ENCODE measurements at regions not wholly inside any gene's neighbourhood (a gene's known extent, or its start where the extent isn't known, plus 50 kb on each side); places are given as distances from the start of the nearest gene placed in this dataset.

DNA sequence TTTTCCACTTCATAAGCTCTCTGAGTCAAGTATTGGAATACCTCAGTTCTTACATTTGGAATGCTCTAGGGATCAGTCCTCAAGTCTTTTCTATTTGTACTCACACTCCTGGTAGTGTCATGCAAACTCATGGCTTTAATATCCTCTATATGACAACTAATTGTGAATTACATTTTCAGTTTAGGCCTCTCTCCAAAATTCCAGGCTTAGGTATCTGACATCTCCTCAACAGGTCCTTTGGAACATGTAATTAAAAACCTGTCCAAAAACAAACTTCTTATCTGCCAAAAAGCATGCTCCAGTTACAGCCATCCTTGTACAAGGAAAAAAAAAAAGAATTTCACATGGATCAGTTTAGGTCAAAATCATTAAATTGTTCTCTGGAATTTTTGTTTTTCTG, 1336.2 kb upstream of the NRXN1 start:
- H3K27ac ChIP-seq (ENCODE audit: low read depth, low read length): no peak overlapping the region
- H3K9me3 ChIP-seq (ENCODE audit: control insufficient read depth, insufficient read depth, low read length): no peaks in the 10 kb centered on the region
- no peaks in the 10 kb centered on the region for H3K36me3 ChIP-seq (ENCODE audit: control insufficient read depth, insufficient read depth, low read length)
- no peaks in the 10 kb centered on the region for H3K27me3 ChIP-seq (ENCODE audit: control insufficient read depth, insufficient read depth, low read length)
- H3K4me1 ChIP-seq (ENCODE audit: control insufficient read depth, insufficient read depth, low read length): no peaks in the 10 kb centered on the region
- no peak overlapping the region for H3K4me3 ChIP-seq (ENCODE audit: low read depth, low read length)
- no peak for DNase-seq (ENCODE audit: low read depth in 4 of 6, low spot score in 6 of 6)

DNA sequence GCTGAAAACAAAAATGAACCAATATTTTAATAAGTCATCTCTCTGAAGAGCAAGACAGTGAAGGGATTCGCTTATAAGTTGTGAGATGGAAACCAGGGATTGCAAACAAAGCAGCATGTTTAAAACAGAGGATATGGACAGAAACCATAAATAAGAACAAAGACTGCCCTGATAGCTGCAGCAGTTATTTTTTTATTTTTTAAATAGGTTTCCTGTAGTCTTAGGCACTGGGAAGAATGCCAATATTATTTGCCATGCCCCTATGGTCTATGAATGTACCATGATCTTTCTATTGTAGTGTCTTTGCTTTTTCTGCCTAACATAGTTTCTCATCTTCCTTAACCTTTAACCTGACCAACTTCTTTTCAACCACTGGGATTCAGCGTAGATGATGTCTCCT, 1334.0 kb upstream of the NRXN1 start:
- no peak overlapping the region for H3K27ac ChIP-seq (ENCODE audit: low read depth, low read length)
- no peak for DNase-seq (ENCODE audit: low read depth in 4 of 6, low spot score in 6 of 6)
- H3K4me1 ChIP-seq (ENCODE audit: control insufficient read depth, insufficient read depth, low read length): no peaks in the 10 kb centered on the region
- no peak overlapping the region for H3K4me3 ChIP-seq (ENCODE audit: low read depth, low read length)
- WGBS (ENCODE audit: insufficient coverage): no CpG with 5 or more reads among the region's 2 CpGs
- no peaks in the 10 kb centered on the region for H3K36me3 ChIP-seq (ENCODE audit: control insufficient read depth, insufficient read depth, low read length)
- no peaks in the 10 kb centered on the region for H3K27me3 ChIP-seq (ENCODE audit: control insufficient read depth, insufficient read depth, low read length)
- H3K9me3 ChIP-seq (ENCODE audit: control insufficient read depth, insufficient read depth, low read length): no peaks in the 10 kb centered on the region

DNA sequence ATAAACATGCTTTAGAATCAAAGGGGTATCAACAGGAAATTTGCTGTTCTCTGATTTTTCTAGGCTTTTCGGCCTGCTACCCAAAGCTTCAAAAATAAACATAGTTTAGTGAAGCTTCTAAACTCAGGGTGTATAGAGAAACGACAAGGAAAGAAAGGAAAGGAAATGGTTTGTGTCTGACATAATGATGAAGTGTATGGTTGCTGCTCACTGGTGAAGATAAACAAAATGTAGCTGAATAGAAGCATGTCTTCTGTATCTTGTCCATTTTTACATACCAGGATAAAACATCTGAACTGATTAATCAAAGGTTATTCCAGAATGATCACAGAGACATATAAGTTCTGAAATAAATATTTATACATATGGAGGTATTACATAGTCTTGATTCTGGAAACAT, 1324.6 kb upstream of the NRXN1 start:
- no peak for DNase-seq (ENCODE audit: low read depth in 4 of 6, low spot score in 6 of 6)
- WGBS (ENCODE audit: insufficient coverage): no CpG with 5 or more reads among the region's 2 CpGs
- H3K27me3 ChIP-seq (ENCODE audit: control insufficient read depth, insufficient read depth, low read length): no peaks in the 10 kb centered on the region
- no peaks in the 10 kb centered on the region for H3K9me3 ChIP-seq (ENCODE audit: control insufficient read depth, insufficient read depth, low read length)
- H3K4me1 ChIP-seq (ENCODE audit: control insufficient read depth, insufficient read depth, low read length): no peaks in the 10 kb centered on the region
- no peak overlapping the region for H3K27ac ChIP-seq (ENCODE audit: low read depth, low read length)
- H3K4me3 ChIP-seq (ENCODE audit: low read depth, low read length): no peak overlapping the region
- no peaks in the 10 kb centered on the region for H3K36me3 ChIP-seq (ENCODE audit: control insufficient read depth, insufficient read depth, low read length)

DNA sequence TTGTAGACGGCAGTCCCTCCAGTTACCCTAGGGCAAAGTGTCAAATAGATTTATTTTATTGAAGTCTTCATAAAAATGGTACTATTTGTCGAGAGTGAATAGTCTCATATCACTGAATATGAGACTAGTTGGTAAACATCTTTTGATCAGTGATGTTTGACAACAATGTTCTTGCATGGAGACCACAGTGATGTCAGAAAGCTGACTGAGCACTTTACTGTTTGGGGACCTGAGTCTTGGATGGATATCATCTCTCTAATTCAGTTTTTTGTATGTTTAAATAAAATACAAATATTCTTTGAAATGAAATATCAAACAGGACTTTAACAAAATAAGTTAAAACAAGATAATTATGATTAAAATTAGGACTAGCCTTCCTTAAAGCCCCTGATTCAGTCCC, 1315.4 kb upstream of the NRXN1 start:
- no peaks in the 10 kb centered on the region for H3K36me3 ChIP-seq (ENCODE audit: control insufficient read depth, insufficient read depth, low read length)
- no peaks in the 10 kb centered on the region for H3K4me1 ChIP-seq (ENCODE audit: control insufficient read depth, insufficient read depth, low read length)

DNA sequence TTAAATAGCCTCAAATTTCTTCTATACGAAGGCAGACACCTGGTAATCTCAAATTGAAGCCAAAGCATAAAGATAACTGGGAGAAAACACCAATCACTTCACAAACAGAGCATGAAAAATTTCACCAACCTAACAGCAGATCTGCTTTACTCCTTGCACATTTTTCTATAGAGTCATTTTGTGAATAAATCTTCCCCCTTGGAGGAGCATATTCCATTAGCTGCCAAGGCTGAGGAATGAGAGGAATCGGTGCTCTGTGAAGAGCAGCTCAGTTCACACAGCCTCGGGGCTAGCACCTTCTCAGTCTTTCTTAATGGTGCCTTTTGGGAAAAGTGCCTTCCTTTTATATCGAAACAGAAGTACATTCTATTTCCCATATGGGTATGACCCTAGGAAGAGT, 1313.7 kb upstream of the NRXN1 start:
- no peaks in the 10 kb centered on the region for H3K4me1 ChIP-seq (ENCODE audit: control insufficient read depth, insufficient read depth, low read length)
- DNase-seq (ENCODE audit: low read depth in 4 of 6, low spot score in 6 of 6): peak in 2 of 6 donors; percentile 28 to 72

More for the DNA sequence above, 1315.4 kb upstream of the NRXN1 start:
- no peak overlapping the region for H3K4me3 ChIP-seq (ENCODE audit: low read depth, low read length)
- 82% methylated on average over 2 of the region's 2 CpGs for WGBS (ENCODE audit: insufficient coverage)
- DNase-seq (ENCODE audit: low read depth in 4 of 6, low spot score in 6 of 6): no peak
- H3K27ac ChIP-seq (ENCODE audit: low read depth, low read length): no peak overlapping the region
- H3K27me3 ChIP-seq (ENCODE audit: control insufficient read depth, insufficient read depth, low read length): no peaks in the 10 kb centered on the region
- H3K9me3 ChIP-seq (ENCODE audit: control insufficient read depth, insufficient read depth, low read length): no peaks in the 10 kb centered on the region

DNA sequence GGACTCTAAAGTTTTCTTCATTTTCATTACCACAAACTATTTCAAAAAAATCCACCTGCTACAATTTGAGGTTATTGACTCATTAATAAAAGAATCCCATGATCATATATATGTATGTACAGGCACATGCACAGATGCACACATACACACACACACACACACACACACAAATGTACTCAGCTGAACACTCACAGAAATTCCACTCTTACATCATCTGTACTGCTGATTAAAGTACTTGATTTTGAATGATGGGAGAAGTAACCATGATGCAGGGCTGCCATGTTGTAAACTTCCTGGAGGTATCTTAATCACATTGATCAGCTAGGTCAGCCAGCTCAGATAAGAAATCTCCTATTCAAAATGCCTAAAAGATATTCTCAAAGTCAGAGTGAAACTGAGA, 1313.2 kb upstream of the NRXN1 start:
- DNase-seq (ENCODE audit: low read depth in 4 of 6, low spot score in 6 of 6): no peak
- Histone ChIP-seq H3K27me3 (ENCODE audit: control insufficient read depth, insufficient read depth, low read length) (no peaks in the 10 kb centered on the region), H3K27ac (ENCODE audit: low read depth, low read length) (no peak overlapping the region), H3K4me3 (ENCODE audit: low read depth, low read length) (no peak overlapping the region), H3K9me3 (ENCODE audit: control insufficient read depth, insufficient read depth, low read length) (no peaks in the 10 kb centered on the region), H3K4me1 (ENCODE audit: control insufficient read depth, insufficient read depth, low read length) (no peaks in the 10 kb centered on the region), H3K36me3 (ENCODE audit: control insufficient read depth, insufficient read depth, low read length) (no peaks in the 10 kb centered on the region)

More for the DNA sequence above, 1313.7 kb upstream of the NRXN1 start:
- Histone ChIP-seq H3K27me3 (ENCODE audit: control insufficient read depth, insufficient read depth, low read length) (no peaks in the 10 kb centered on the region), H3K4me3 (ENCODE audit: low read depth, low read length) (no peak overlapping the region), H3K9me3 (ENCODE audit: control insufficient read depth, insufficient read depth, low read length) (no peaks in the 10 kb centered on the region), H3K36me3 (ENCODE audit: control insufficient read depth, insufficient read depth, low read length) (no peaks in the 10 kb centered on the region), H3K27ac (ENCODE audit: low read depth, low read length) (no peak overlapping the region)
- 50% methylated on average over 2 of the region's 4 CpGs for WGBS (ENCODE audit: insufficient coverage)

DNA sequence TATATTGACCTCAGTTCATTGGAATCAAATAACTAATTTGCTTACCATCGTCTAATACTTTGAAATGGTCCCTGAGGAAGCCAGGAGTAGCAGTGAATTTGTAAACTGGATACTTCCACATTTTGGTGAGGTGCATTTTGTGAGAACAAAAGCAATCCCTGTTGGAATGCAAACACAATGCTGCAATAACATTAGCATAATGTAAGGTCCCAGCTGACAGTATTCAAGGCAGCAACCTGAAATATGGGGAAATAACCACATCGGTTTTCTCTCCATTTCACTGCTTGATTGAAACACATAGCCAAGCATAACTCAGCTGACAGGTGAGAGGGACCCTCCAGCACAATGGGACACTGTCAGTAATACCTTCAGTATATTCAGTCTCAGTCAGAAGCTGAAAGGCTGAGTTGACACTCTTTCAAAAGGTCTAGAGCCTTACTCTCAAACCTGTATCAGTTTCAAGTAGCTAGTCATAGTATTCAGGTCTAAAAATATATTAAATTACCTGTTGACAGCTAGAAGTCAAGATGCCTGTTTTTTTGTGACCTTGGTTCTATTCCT, 1311.9 kb upstream of the NRXN1 start:
- WGBS (ENCODE audit: insufficient coverage): no CpG with 5 or more reads among the region's 2 CpGs
- Histone ChIP-seq H3K4me3 (ENCODE audit: low read depth, low read length) (no peak overlapping the region), H3K27ac (ENCODE audit: low read depth, low read length) (no peak overlapping the region), H3K4me1 (ENCODE audit: control insufficient read depth, insufficient read depth, low read length) (no peaks in the 10 kb centered on the region), H3K27me3 (ENCODE audit: control insufficient read depth, insufficient read depth, low read length) (no peaks in the 10 kb centered on the region), H3K9me3 (ENCODE audit: control insufficient read depth, insufficient read depth, low read length) (no peaks in the 10 kb centered on the region), H3K36me3 (ENCODE audit: control insufficient read depth, insufficient read depth, low read length) (no peaks in the 10 kb centered on the region)
- peak in 1 of 6 donors; percentile 62 for DNase-seq (ENCODE audit: low read depth in 4 of 6, low spot score in 6 of 6)

DNA sequence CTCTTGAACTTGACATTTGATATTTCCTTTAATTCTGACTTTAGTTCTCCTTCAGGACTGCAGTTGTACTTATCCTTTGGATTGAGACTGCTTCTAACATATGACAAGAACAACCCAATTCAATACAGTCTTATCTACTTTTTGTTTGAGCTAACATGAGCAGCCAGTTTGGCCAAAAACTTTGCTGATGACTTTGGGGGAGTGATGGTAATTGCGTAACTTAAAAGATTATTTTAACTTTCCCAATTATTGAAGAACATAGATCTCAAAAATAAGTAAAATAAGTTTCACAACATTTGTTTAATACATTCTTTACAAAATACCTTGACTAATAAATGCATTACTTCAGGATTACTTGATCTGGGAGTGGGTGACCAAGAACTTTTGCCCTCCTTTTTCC, 1311.1 kb upstream of the NRXN1 start:
- no peak overlapping the region for H3K4me3 ChIP-seq (ENCODE audit: low read depth, low read length)
- DNase-seq (ENCODE audit: low read depth in 4 of 6, low spot score in 6 of 6): no peak
- no CpG with 5 or more reads among the region's 1 CpG for WGBS (ENCODE audit: insufficient coverage)
- H3K27me3 ChIP-seq (ENCODE audit: control insufficient read depth, insufficient read depth, low read length): no peaks in the 10 kb centered on the region
- no peaks in the 10 kb centered on the region for H3K36me3 ChIP-seq (ENCODE audit: control insufficient read depth, insufficient read depth, low read length)
- no peaks in the 10 kb centered on the region for H3K9me3 ChIP-seq (ENCODE audit: control insufficient read depth, insufficient read depth, low read length)
- no peaks in the 10 kb centered on the region for H3K4me1 ChIP-seq (ENCODE audit: control insufficient read depth, insufficient read depth, low read length)
- no peak overlapping the region for H3K27ac ChIP-seq (ENCODE audit: low read depth, low read length)

DNA sequence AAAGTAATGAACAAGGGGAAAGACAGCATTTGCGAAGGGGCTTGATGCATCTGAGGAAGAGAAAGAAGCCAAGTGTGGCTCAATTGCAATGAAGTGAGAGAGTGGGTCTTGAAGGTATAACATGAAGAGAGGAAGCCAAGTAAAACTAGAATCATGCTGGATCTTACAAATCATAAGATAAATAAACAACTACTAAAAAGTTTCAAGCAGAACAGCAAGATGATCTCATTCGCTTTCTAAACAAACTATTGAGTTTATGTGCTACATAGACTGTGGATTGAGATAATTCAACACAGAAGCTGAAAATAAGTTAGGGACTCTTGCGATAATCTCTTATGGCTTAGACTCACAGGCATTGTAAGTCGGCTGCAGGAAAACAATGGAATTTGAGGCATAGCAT, 1310.5 kb upstream of the NRXN1 start:
- Histone ChIP-seq H3K36me3 (ENCODE audit: control insufficient read depth, insufficient read depth, low read length) (no peaks in the 10 kb centered on the region), H3K9me3 (ENCODE audit: control insufficient read depth, insufficient read depth, low read length) (no peaks in the 10 kb centered on the region), H3K4me3 (ENCODE audit: low read depth, low read length) (no peak overlapping the region), H3K27me3 (ENCODE audit: control insufficient read depth, insufficient read depth, low read length) (no peaks in the 10 kb centered on the region), H3K27ac (ENCODE audit: low read depth, low read length) (no peak overlapping the region), H3K4me1 (ENCODE audit: control insufficient read depth, insufficient read depth, low read length) (no peaks in the 10 kb centered on the region)
- DNase-seq (ENCODE audit: low read depth in 4 of 6, low spot score in 6 of 6): no peak
- WGBS (ENCODE audit: insufficient coverage): 93% methylated on average over 3 of the region's 4 CpGs

DNA sequence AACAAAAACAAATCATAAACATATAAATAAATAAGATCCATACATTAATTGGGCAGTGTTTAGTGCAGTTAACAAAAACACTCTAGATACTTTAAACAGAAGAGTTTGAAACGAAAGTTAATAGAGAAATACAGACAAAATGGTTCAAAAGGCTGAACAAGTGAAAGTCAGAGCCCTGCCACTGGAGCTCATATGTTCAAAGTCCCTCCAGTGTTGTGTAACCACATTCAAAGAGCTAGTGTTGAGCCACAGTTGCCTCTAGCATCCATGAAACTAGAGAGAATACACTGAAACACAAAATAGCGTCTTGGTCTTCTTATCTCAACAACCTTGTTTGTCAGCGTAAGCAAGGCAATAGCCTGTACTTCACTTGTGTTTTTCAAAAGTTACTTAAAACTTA, 1309.8 kb upstream of the NRXN1 start:
- DNase-seq (ENCODE audit: low read depth in 4 of 6, low spot score in 6 of 6): no peak
- no peaks in the 10 kb centered on the region for H3K36me3 ChIP-seq (ENCODE audit: control insufficient read depth, insufficient read depth, low read length)
- H3K9me3 ChIP-seq (ENCODE audit: control insufficient read depth, insufficient read depth, low read length): no peaks in the 10 kb centered on the region
- no peak overlapping the region for H3K4me3 ChIP-seq (ENCODE audit: low read depth, low read length)
- no peaks in the 10 kb centered on the region for H3K27me3 ChIP-seq (ENCODE audit: control insufficient read depth, insufficient read depth, low read length)
- WGBS (ENCODE audit: insufficient coverage): 100% methylated on average over 1 of the region's 3 CpGs
- H3K4me1 ChIP-seq (ENCODE audit: control insufficient read depth, insufficient read depth, low read length): no peaks in the 10 kb centered on the region
- H3K27ac ChIP-seq (ENCODE audit: low read depth, low read length): no peak overlapping the region
